HepG2 (cell line): ENCODE measurements at regions not wholly inside any gene's neighbourhood (a gene's known extent, or its start where the extent isn't known, plus 50 kb on each side); places are given as distances from the start of the nearest gene placed in this dataset.

Experiments
- ATAC-seq: fragments of 200-7000 bp; cut with Tn5 transposase; 3 replicates; pipeline ENCODE4 v1.9.1; 2020; ENCODE audit warnings: mild to moderate bottlenecking, moderate library complexity
- BruUV-seq: library from RNA; stranded (reverse); fragments of 400-500 nt; replicated peaks from 2 replicates; lab custom pipeline; 2021; lab: Mats Ljungman, UMichigan
- CTCF ChIA-PET: fragments of 300-600 bp; formaldehyde crosslinking; extraction: SDS; loops from one replicate; lab custom pipeline; 2021; ENCODE audit warnings: low total read pairs, inconsistent platforms, low intra/inter-chr PET ratio; lab: Yijun Ruan, JAX
- POLR2A ChIA-PET: fragments of 350-600 bp; sonication (Branson Sonifier 250); formaldehyde crosslinking; loops from one replicate; lab custom pipeline; 2020; ENCODE audit warnings: antibody characterized with exemption, inconsistent platforms; lab: Yijun Ruan, JAX
- DNase-seq: peaks from one replicate; pipeline ENCODE4 v3.0.0-alpha.2; 2015; ENCODE audit warnings: low spot score
- FAIRE-seq: peaks from 3 replicates; lab custom pipeline; 2011; peaks lifted over from hg19 to GRCh38; lab: Jason Lieb, UNC
- H2AFZ ChIP-seq: one replicate; pipeline ENCODE4 v1.6.1; 2011; ENCODE audit warnings: low read length, inconsistent platforms
- H3K27ac ChIP-seq: fragments of 300-600 bp; 3 replicates; pipeline ENCODE4 v1.8.0; 2011; ENCODE audit warnings: mixed run types, mild to moderate bottlenecking, mixed read lengths, low read length, inconsistent platforms; ENCODE audit not compliant: insufficient read depth; ENCODE audit errors: extremely low read length
- H3K27me3 ChIP-seq, 2 experiments: fragments of 200-600 bp in 1 of 2; 2 replicates in 1 of 2; 3 replicates in 1 of 2; pipeline versions ENCODE4 v1.6.0 to v1.8.0; 2011; ENCODE audit warnings: low read length in 2 of 2, mild to moderate bottlenecking in 2 of 2, moderate library complexity in 2 of 2, inconsistent platforms in 1 of 2; ENCODE audit not compliant: insufficient read depth in 2 of 2, control insufficient read depth in 1 of 2
- H3K36me3 ChIP-seq, 2 experiments: fragments of 200-600 bp in 1 of 2; replicated peaks in 1 of 2; 2 replicates in 1 of 2; 3 replicates in 1 of 2; pipeline versions ENCODE4 v1.5.1 to v1.8.0; 2011; ENCODE audit warnings: low read length in 2 of 2, inconsistent platforms in 1 of 2; ENCODE audit not compliant: insufficient read depth in 2 of 2, control insufficient read depth in 1 of 2
- H3K4me1 ChIP-seq: 2 replicates; pipeline ENCODE4 v1.5.1; 2012; ENCODE audit warnings: low read length, inconsistent platforms; ENCODE audit not compliant: insufficient read depth
- H3K4me2 ChIP-seq: 2 replicates; pipeline ENCODE4 v1.6.0; 2011; ENCODE audit warnings: low read depth, low read length, inconsistent platforms
- H3K4me3 ChIP-seq, 3 experiments: fragments of 200-600 bp in 1 of 3; sonication (generic), shearing (Covaris generic) in 1 of 3; replicated peaks in 1 of 3; 2 replicates each; pipeline ENCODE4 v1.5.1; 2011 to 2016; ENCODE audit warnings: low read length in 3 of 3, inconsistent platforms in 2 of 3, low read depth in 2 of 3, mild to moderate bottlenecking in 2 of 3, control low read depth in 1 of 3, mixed read lengths in 1 of 3; ENCODE audit not compliant: insufficient read depth in 1 of 3
- H3K79me2 ChIP-seq: one replicate; pipeline ENCODE4 v1.6.1; 2011; ENCODE audit warnings: low read length, inconsistent platforms; ENCODE audit not compliant: insufficient read depth
- H3K9ac ChIP-seq: 2 replicates; pipeline ENCODE4 v1.6.0; 2011; ENCODE audit warnings: mild to moderate bottlenecking, low read depth, low read length, inconsistent platforms; ENCODE audit not compliant: insufficient read depth
- H3K9me3 ChIP-seq: 2 replicates; pipeline ENCODE4 v1.5.1; 2012; ENCODE audit warnings: mild to moderate bottlenecking, low read length
- H4K20me1 ChIP-seq: 2 replicates; pipeline ENCODE4 v1.6.0; 2011; ENCODE audit warnings: inconsistent platforms, mild to moderate bottlenecking, low read length, moderate library complexity; ENCODE audit not compliant: insufficient read depth
- CBFB ChIP-seq: sonication (generic); formaldehyde crosslinking; IDR thresholded peaks from 2 replicates; pipeline ENCODE4 v1.4.0; 2020; ENCODE audit warnings: missing genetic modification reagents
- MAFK ChIP-seq, 2 experiments: IDR thresholded peaks in 1 of 2; conservative IDR thresholded peaks in 1 of 2; 2 replicates each; pipeline ENCODE4 v1.6.1; 2011; ENCODE audit warnings: improper control_type of control experiment in 2 of 2, low read length in 2 of 2
- MAZ ChIP-seq, 2 experiments: sonication (generic) in 1 of 2; formaldehyde crosslinking in 1 of 2; IDR thresholded peaks; 2 replicates each; pipeline versions ENCODE4 v1.5.0 to v1.6.1; 2012 to 2020; ENCODE audit warnings: low read depth in 2 of 2, mild to moderate bottlenecking in 2 of 2, borderline replicate concordance in 1 of 2, improper control_type of control experiment in 1 of 2, low read length in 1 of 2, missing genetic modification reagents in 1 of 2, moderate library complexity in 1 of 2
- NFRKB ChIP-seq: fragments of 450-650 bp; IDR thresholded peaks from 2 replicates; pipeline ENCODE4 v1.6.1; 2017
- NR1H2 ChIP-seq: sonication (generic); formaldehyde crosslinking; IDR thresholded peaks from 2 replicates; pipeline ENCODE4 v1.8.1; 2022; ENCODE audit warnings: low read depth, missing genetic modification reagents, borderline replicate concordance
- SALL2 ChIP-seq: sonication (generic); formaldehyde crosslinking; IDR thresholded peaks from 2 replicates; pipeline ENCODE4 v1.8.1; 2023; ENCODE audit warnings: mild to moderate bottlenecking, missing genetic modification reagents, inconsistent platforms
- SMYD3 ChIP-seq: sonication (generic); formaldehyde crosslinking; IDR thresholded peaks from 2 replicates; pipeline ENCODE4 v1.8.1; 2023; ENCODE audit warnings: mild to moderate bottlenecking, missing genetic modification reagents
- TOE1 ChIP-seq: sonication (generic); formaldehyde crosslinking; IDR thresholded peaks from 2 replicates; pipeline ENCODE4 v1.4.0; 2020; ENCODE audit warnings: mild to moderate bottlenecking, missing genetic modification reagents
- ZFY ChIP-seq: sonication (generic); formaldehyde crosslinking; IDR thresholded peaks from 2 replicates; pipeline ENCODE4 v1.4.0; 2020; ENCODE audit warnings: missing genetic modification reagents
- ZNF382 ChIP-seq: sonication (generic); formaldehyde crosslinking; IDR thresholded peaks from 2 replicates; pipeline ENCODE4 v1.5.0; 2020; ENCODE audit warnings: missing genetic modification reagents, mild to moderate bottlenecking, borderline replicate concordance
- ZNF7 ChIP-seq: IDR thresholded peaks from 2 replicates; pipeline ENCODE4 v1.6.1; 2016; ENCODE audit warnings: missing biosample characterization, missing genetic modification reagents
- ZNF781 ChIP-seq: sonication (generic); formaldehyde crosslinking; IDR thresholded peaks from 2 replicates; pipeline ENCODE4 v1.5.1; 2020; ENCODE audit warnings: borderline replicate concordance, mild to moderate bottlenecking, missing genetic modification reagents; ENCODE audit errors: not compliant biosample characterization
- ZNF841 ChIP-seq: sonication (generic); formaldehyde crosslinking; IDR thresholded peaks from 2 replicates; pipeline ENCODE4 v1.8.1; 2023; ENCODE audit warnings: missing genetic modification reagents, borderline replicate concordance
- WGBS: methylation state at CpG from one replicate; pipeline ENCODE4 v1.1.6; 2017; ENCODE audit warnings: low lambda C conversion rate; 5-methylcytosine and 5-hydroxymethylcytosine counted together
- in situ Hi-C: cut with HindIII; loops from 2 replicates; pipeline ENCODE4 v1.10.0; 2017; ENCODE audit warnings: low pct_unique_long_range_greater_than_20kb; ENCODE audit not compliant: extremely low pct_ligation_motif_present
- intact Hi-C: fragments of 100-400 bp; cut with micrococcal nuclease; formaldehyde crosslinking; loops from one replicate; pipeline ENCODE4 v1.10.0; 2022; ENCODE audit not compliant: unreplicated experiment
- TF ChIP-seq, protein P1 (sequence below): IDR thresholded peaks from 2 replicates; pipeline ENCODE4 v1.6.1; 2012; ENCODE audit warnings: low read length, improper control_type of control experiment
- TF ChIP-seq, protein P2 (sequence below): sonication (generic); formaldehyde crosslinking; IDR thresholded peaks from 2 replicates; pipeline ENCODE4 v1.5.0; 2020; ENCODE audit warnings: missing genetic modification reagents, mild to moderate bottlenecking, borderline replicate concordance
- TF ChIP-seq, protein P3 (sequence below): sonication (generic); formaldehyde crosslinking; IDR thresholded peaks from 2 replicates; pipeline ENCODE4 v1.4.0; 2020; ENCODE audit warnings: missing genetic modification reagents
- TF ChIP-seq, protein P4 (sequence below): sonication (generic); formaldehyde crosslinking; IDR thresholded peaks from 2 replicates; pipeline ENCODE4 v1.8.0; 2022; ENCODE audit warnings: missing genetic modification reagents, mild to moderate bottlenecking, inconsistent platforms, borderline replicate concordance
- TF ChIP-seq, protein P5 (sequence below): IDR thresholded peaks from 2 replicates; pipeline ENCODE4 v1.6.1; 2012; ENCODE audit warnings: inconsistent platforms

DNA sequence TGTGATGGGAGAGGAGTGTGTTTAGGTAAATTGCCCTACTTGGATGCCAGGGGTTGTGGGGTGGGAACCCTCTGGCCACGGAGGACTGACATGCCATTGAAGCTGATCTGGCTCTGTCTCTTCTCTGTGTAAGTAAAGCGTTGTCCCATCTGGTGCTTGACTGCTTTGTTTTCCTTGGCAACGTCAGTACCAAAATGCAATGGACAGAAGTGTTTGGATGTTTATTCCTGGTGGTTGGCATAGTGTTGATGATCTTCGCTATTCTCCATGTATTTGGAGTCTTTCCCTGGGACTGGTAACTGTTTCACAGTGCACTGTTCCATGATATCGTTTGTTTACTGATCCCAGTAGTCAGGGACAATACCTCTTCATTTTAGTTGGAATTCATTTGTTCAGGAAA is 130.5 kb upstream of the MCTP2 start:
- ChIA-PET POLR2A (no interaction called here), CTCF (no interaction called here)
- DNase-seq = no peak
- intact Hi-C loops = no loop called here
- Histone ChIP-seq H3K4me1 (no peaks in the 10 kb centered on the region), H3K4me3 (no peak overlapping the region), H3K27ac (no peak overlapping the region), H3K4me2 (no peak overlapping the region), H4K20me1 (no peaks in the 10 kb centered on the region), H3K9ac (no peak overlapping the region), H3K9me3 (no peaks in the 10 kb centered on the region), H3K36me3 (no peaks in the 10 kb centered on the region), H3K27me3 (no peaks in the 10 kb centered on the region; a peak in 1 of 5 replicates), H2AFZ (no peak overlapping the region), H3K79me2 (no peaks in the 10 kb centered on the region)
- TF ChIP-seq, protein P1, sequence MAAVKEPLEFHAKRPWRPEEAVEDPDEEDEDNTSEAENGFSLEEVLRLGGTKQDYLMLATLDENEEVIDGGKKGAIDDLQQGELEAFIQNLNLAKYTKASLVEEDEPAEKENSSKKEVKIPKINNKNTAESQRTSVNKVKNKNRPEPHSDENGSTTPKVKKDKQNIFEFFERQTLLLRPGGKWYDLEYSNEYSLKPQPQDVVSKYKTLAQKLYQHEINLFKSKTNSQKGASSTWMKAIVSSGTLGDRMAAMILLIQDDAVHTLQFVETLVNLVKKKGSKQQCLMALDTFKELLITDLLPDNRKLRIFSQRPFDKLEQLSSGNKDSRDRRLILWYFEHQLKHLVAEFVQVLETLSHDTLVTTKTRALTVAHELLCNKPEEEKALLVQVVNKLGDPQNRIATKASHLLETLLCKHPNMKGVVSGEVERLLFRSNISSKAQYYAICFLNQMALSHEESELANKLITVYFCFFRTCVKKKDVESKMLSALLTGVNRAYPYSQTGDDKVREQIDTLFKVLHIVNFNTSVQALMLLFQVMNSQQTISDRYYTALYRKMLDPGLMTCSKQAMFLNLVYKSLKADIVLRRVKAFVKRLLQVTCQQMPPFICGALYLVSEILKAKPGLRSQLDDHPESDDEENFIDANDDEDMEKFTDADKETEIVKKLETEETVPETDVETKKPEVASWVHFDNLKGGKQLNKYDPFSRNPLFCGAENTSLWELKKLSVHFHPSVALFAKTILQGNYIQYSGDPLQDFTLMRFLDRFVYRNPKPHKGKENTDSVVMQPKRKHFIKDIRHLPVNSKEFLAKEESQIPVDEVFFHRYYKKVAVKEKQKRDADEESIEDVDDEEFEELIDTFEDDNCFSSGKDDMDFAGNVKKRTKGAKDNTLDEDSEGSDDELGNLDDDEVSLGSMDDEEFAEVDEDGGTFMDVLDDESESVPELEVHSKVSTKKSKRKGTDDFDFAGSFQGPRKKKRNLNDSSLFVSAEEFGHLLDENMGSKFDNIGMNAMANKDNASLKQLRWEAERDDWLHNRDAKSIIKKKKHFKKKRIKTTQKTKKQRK = no peak
- TF ChIP-seq MAZ (IDR thresholded peaks at IDR 0.05; ENCODE audit: borderline replicate concordance, low read depth, low read length) = no peak
- no peak for TF ChIP-seq MAZ (CRISPR knock-in tag; IDR thresholded peaks at IDR 0.05; ENCODE audit: low read depth)
- TF ChIP-seq, protein P2, sequence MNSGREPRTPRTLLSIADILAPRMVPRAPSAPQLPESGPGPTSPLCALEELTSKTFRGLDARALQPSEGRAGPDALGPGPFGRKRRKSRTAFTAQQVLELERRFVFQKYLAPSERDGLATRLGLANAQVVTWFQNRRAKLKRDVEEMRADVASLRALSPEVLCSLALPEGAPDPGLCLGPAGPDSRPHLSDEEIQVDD (CRISPR knock-in tag) = no peak
- no peak for TF ChIP-seq SALL2 (CRISPR knock-in tag)
- TF ChIP-seq, protein P3, sequence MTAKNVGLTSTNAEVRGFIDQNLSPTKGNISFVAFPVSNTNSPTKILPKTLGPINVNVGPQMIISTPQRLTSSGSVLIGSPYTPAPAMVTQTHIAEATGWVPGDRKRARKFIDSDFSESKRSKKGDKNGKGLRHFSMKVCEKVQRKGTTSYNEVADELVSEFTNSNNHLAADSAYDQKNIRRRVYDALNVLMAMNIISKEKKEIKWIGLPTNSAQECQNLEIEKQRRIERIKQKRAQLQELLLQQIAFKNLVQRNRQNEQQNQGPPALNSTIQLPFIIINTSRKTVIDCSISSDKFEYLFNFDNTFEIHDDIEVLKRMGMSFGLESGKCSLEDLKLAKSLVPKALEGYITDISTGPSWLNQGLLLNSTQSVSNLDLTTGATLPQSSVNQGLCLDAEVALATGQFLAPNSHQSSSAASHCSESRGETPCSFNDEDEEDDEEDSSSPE (CRISPR knock-in tag) = no peak
- no peak for TF ChIP-seq ZFY
- no peak for TF ChIP-seq ZNF7
- no peak for TF ChIP-seq CBFB
- TF ChIP-seq SMYD3 = no peak
- TF ChIP-seq, protein P4, sequence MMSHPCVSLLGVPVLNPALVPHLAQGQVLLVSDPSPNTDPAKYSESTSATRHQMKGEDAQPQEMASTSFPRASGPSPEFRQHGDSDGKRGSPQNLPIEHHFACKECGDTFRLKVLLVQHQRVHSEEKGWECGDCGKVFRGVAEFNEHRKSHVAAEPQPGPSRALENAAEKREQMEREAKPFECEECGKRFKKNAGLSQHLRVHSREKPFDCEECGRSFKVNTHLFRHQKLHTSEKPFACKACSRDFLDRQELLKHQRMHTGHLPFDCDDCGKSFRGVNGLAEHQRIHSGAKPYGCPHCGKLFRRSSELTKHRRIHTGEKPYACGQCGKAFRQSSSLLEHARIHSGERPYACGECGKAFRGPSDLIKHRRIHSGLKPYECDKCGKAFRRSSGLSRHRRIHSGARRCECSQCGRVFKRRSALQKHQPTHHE (CRISPR knock-in tag) = no peak
- TF ChIP-seq, protein P5, sequence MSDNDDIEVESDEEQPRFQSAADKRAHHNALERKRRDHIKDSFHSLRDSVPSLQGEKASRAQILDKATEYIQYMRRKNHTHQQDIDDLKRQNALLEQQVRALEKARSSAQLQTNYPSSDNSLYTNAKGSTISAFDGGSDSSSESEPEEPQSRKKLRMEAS = no peak
- no peak for TF ChIP-seq ZNF841
- TF ChIP-seq MAFK (conservative IDR thresholded peaks at IDR 0.05 in 1 of 2, IDR thresholded peaks at IDR 0.05 in 1 of 2; ENCODE audit: low read length in 2 of 2) = no peak
- TF ChIP-seq NR1H2 = no peak
- TF ChIP-seq NFRKB = no peak
- no peak for TF ChIP-seq ZNF382
- no peak for TF ChIP-seq ZNF781 (CRISPR knock-in tag)
- TF ChIP-seq TOE1 (CRISPR knock-in tag) = no peak
- no peak for FAIRE-seq
- no TSS peak for BruUV-seq
- ATAC-seq = no peak
- in situ Hi-C loops = no loop called here
- 0% methylated on average over 4 of the region's 5 CpGs for WGBS
